Common myeloid progenitor, CD34-positive (primary cell): ENCODE measurements at regions not wholly inside any gene's neighbourhood (a gene's known extent, or its start where the extent isn't known, plus 50 kb on each side); places are given as distances from the start of the nearest gene placed in this dataset.

Experiments
- CTCF ChIA-PET: fragments of 350-600 bp; sonication (Branson Sonifier 250); formaldehyde crosslinking; loops from one replicate; lab custom pipeline; 2021; ENCODE audit warnings: antibody characterized with exemption; lab: Charles Lee
- POLR2A ChIA-PET: fragments of 350-600 bp; sonication (Branson Sonifier 250); formaldehyde crosslinking; loops from one replicate; lab custom pipeline; 2021; ENCODE audit warnings: antibody characterized with exemption; lab: Charles Lee
- DNase-seq, 3 donors: peaks; one replicate each; pipeline versions ENCODE4 v3.0.0 to v3.0.0-alpha.2; 2013
- H3K27ac ChIP-seq, 2 experiments: 1 replicate in 1 of 2; 2 replicates in 1 of 2; pipeline ENCODE4 v1.7.0; 2013; ENCODE audit warnings: inconsistent platforms in 2 of 2, low read length in 2 of 2, mild to moderate bottlenecking in 2 of 2, low read depth in 1 of 2, moderate library complexity in 1 of 2; ENCODE audit not compliant: severe bottlenecking in 2 of 2, insufficient read depth in 1 of 2, poor library complexity in 1 of 2
- H3K27me3 ChIP-seq, 5 experiments: replicated peaks in 2 of 5; 1 replicate in 3 of 5; 2 replicates in 2 of 5; pipeline versions ENCODE4 v1.6.1 to v1.7.0; 2013; ENCODE audit warnings: low read length in 4 of 5, mild to moderate bottlenecking in 2 of 5, moderate library complexity in 2 of 5, inconsistent platforms in 1 of 5; ENCODE audit not compliant: insufficient read depth in 5 of 5, control insufficient read depth in 4 of 5
- H3K36me3 ChIP-seq, 4 experiments: 1 replicate in 2 of 4; 2 replicates in 2 of 4; pipeline versions ENCODE4 v1.6.1 to v1.7.0; 2013; ENCODE audit warnings: low read length in 3 of 4, control low read depth in 1 of 4, mild to moderate bottlenecking in 1 of 4; ENCODE audit not compliant: control insufficient read depth in 4 of 4, insufficient read depth in 4 of 4
- H3K4me1 ChIP-seq, 4 experiments: 1 replicate in 3 of 4; 2 replicates in 1 of 4; pipeline versions ENCODE4 v1.6.1 to v1.7.1; 2013; ENCODE audit warnings: low read length in 3 of 4, mild to moderate bottlenecking in 3 of 4, control low read depth in 1 of 4, inconsistent platforms in 1 of 4, moderate library complexity in 1 of 4; ENCODE audit not compliant: control insufficient read depth in 4 of 4, insufficient read depth in 4 of 4; ENCODE audit errors: control extremely low read depth in 1 of 4
- H3K4me3 ChIP-seq, 7 experiments: 1 replicate in 4 of 7; 2 replicates in 3 of 7; pipeline versions ENCODE4 v1.5.1 to v1.7.0; 2013; ENCODE audit warnings: mild to moderate bottlenecking in 7 of 7, low read length in 6 of 7, moderate library complexity in 6 of 7, inconsistent platforms in 2 of 7, low read depth in 2 of 7, control low read depth in 1 of 7; ENCODE audit not compliant: insufficient read depth in 4 of 7, control insufficient read depth in 1 of 7; ENCODE audit errors: extremely low read depth in 1 of 7
- H3K9me3 ChIP-seq, 5 experiments: 1 replicate in 4 of 5; 2 replicates in 1 of 5; pipeline versions ENCODE4 v1.6.1 to v1.7.1; 2013; ENCODE audit warnings: low read length in 4 of 5, mild to moderate bottlenecking in 2 of 5, inconsistent platforms in 1 of 5, low read depth in 1 of 5, moderate library complexity in 1 of 5; ENCODE audit not compliant: control insufficient read depth in 4 of 5, insufficient read depth in 2 of 5; ENCODE audit errors: control extremely low read depth in 1 of 5
- WGBS: methylation state at CpG from one replicate; pipeline ENCODE4 v1.1.5; 2013; ENCODE audit not compliant: insufficient coverage; 5-methylcytosine and 5-hydroxymethylcytosine counted together

GRCh38 chr17:74041869-74042640 is 161.4 kb upstream of the RPL38 start:
- DNase-seq: no peak
- no peaks in the 10 kb centered on the region for H3K9me3 ChIP-seq
- H3K36me3 ChIP-seq: no peaks in the 10 kb centered on the region
- WGBS: 98% methylated on average over 12 of the region's 14 CpGs
- ChIA-PET POLR2A (no interaction called here), CTCF (no interaction called here)
- H3K27ac ChIP-seq: no peak overlapping the region
- peaks cover 0 to 4% (median 1%) of the 10 kb centered on the region in 4 experiments for H3K4me1 ChIP-seq
- H3K27me3 ChIP-seq: peaks cover 0 to 6% (median 0%) of the 10 kb centered on the region in 5 experiments
- H3K4me3 ChIP-seq: no peak overlapping the region

- Histone ChIP-seq H3K9me3 (no peaks in the 10 kb centered on the region), H3K36me3 (no peaks in the 10 kb centered on the region), H3K4me3 (no peak overlapping the region), H3K27me3 (peaks cover 0 to 6% (median 0%) of the 10 kb centered on the region in 5 experiments), H3K27ac (no peak overlapping the region), H3K4me1 (peaks cover 3 to 9% (median 5%) of the 10 kb centered on the region in 4 experiments)
- DNase-seq: peak in 2 of 3 donors; percentile 3 to 7
- WGBS: 89% methylated on average over 7 of the region's 8 CpGs
- POLR2A ChIA-PET: no interaction called here
- CTCF ChIA-PET: no interaction called here
These were observed 160.6 kb upstream of the RPL38 start for GRCh38 chr17:74042744-74043486.

- no peak for DNase-seq
- Histone ChIP-seq H3K36me3 (no peaks in the 10 kb centered on the region), H3K4me3 (no peak overlapping the region), H3K4me1 (peaks cover 5 to 13% (median 9%) of the 10 kb centered on the region in 4 experiments), H3K9me3 (no peaks in the 10 kb centered on the region), H3K27ac (no peak overlapping the region), H3K27me3 (peaks cover 0 to 6% (median 0%) of the 10 kb centered on the region in 5 experiments)
- 100% methylated on average over 2 of the region's 4 CpGs for WGBS
- CTCF ChIA-PET: no interaction called here
- POLR2A ChIA-PET: no interaction called here
These were observed 159.5 kb upstream of the RPL38 start for GRCh38 chr17:74043976-74044375.

- Histone ChIP-seq H3K4me1 (peaks cover 5 to 13% (median 9%) of the 10 kb centered on the region in 4 experiments), H3K9me3 (no peaks in the 10 kb centered on the region), H3K36me3 (no peaks in the 10 kb centered on the region), H3K27me3 (peaks cover 0 to 9% (median 0%) of the 10 kb centered on the region in 5 experiments), H3K4me3 (no peak overlapping the region), H3K27ac (no peak overlapping the region)
- 77% methylated on average over 15 of the region's 16 CpGs for WGBS
- CTCF ChIA-PET: no interaction called here
- no peak for DNase-seq
- POLR2A ChIA-PET: no interaction called here
These were observed 157.7 kb upstream of the RPL38 start for GRCh38 chr17:74045608-74046280.

- H3K36me3 ChIP-seq: no peaks in the 10 kb centered on the region
- CTCF ChIA-PET: no interaction called here
- H3K9me3 ChIP-seq: no peaks in the 10 kb centered on the region
- no peak overlapping the region for H3K4me3 ChIP-seq
- POLR2A ChIA-PET: no interaction called here
- H3K4me1 ChIP-seq: peaks cover 5 to 13% (median 9%) of the 10 kb centered on the region in 4 experiments
- H3K27ac ChIP-seq: no peak overlapping the region
- peaks cover 0 to 21% (median 7%) of the 10 kb centered on the region in 5 experiments for H3K27me3 ChIP-seq
- no peak for DNase-seq
- WGBS: 97% methylated on average over 12 of the region's 15 CpGs
These were observed 154.1 kb upstream of the RPL38 start for GRCh38 chr17:74049167-74049966.

- peaks cover 5 to 13% (median 9%) of the 10 kb centered on the region in 4 experiments for H3K4me1 ChIP-seq
- no peak overlapping the region for H3K27ac ChIP-seq
- ChIA-PET POLR2A (no interaction called here), CTCF (no interaction called here)
- 77% methylated on average over 7 of the region's 10 CpGs for WGBS
- no peak for DNase-seq
- peaks cover 0 to 25% (median 7%) of the 10 kb centered on the region in 5 experiments for H3K27me3 ChIP-seq
- no peak overlapping the region for H3K4me3 ChIP-seq
- no peaks in the 10 kb centered on the region for H3K9me3 ChIP-seq
- no peaks in the 10 kb centered on the region for H3K36me3 ChIP-seq
These were observed 153.5 kb upstream of the RPL38 start for GRCh38 chr17:74049967-74050458.
